ENCODE measurements at regions not wholly inside any gene's neighbourhood (a gene's known extent, or its start where the extent isn't known, plus 50 kb on each side); places are given as distances from the start of the nearest gene placed in this dataset.

DNA sequence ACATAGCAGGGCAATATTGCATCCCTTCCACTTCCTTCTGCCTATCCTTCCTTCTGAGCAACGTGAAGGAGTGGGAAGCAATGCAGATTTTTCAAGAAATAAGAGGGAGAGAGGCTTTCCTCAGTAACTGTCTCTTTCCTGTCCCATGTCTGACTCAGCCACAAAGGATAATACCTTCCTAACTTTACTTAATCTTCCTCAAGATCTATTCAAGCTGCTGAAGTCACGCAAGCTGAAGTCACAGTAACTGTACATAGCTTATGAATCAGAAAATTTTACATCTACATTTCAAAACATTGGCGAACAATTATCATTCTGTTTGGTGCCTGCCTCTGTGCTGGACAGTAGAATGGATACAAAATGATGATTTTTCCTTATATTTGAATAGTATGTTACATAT lies 86.4 kb upstream of the POU3F2 start:
- H3K4me1 Mint-ChIP-seq = no peaks in the 10 kb centered on the region
- CTCF ChIA-PET (ENCODE audit: partially characterized antibody) = no interaction called here
- H3K27me3 Mint-ChIP-seq = peaks cover 0 to 5% of the 10 kb centered on the region in 2 donors
- H3K4me1 ChIP-seq (ENCODE audit: insufficient read depth, low read length) = no peaks in the 10 kb centered on the region
- H3K36me3 ChIP-seq (ENCODE audit: insufficient read depth, low read length) = no peaks in the 10 kb centered on the region
- H3K27me3 ChIP-seq (ENCODE audit: insufficient read depth, low read length) = no peaks in the 10 kb centered on the region
- peaks cover 0 to 4% (median 2%) of the 10 kb centered on the region in 8 donors for H3K9me3 Mint-ChIP-seq
- DNase-seq = no peak
- no peak overlapping the region for H3K4me3 Mint-ChIP-seq
- intact Hi-C loops (cut with micrococcal nuclease) = no loop called here
- H3K4me3 ChIP-seq (ENCODE audit: low read length in 2 of 2) = no peak overlapping the region
- H3K27ac ChIP-seq (ENCODE audit: low read depth, low read length) = no peak overlapping the region
- no peaks in the 10 kb centered on the region for H3K36me3 Mint-ChIP-seq
- H3K9me3 ChIP-seq (ENCODE audit: control insufficient read depth in 1 of 2, low read length in 2 of 2) = no peaks in the 10 kb centered on the region
- POLR2A ChIA-PET (ENCODE audit: partially characterized antibody) = no interaction called here
- no peak overlapping the region for H3K27ac Mint-ChIP-seq

DNA sequence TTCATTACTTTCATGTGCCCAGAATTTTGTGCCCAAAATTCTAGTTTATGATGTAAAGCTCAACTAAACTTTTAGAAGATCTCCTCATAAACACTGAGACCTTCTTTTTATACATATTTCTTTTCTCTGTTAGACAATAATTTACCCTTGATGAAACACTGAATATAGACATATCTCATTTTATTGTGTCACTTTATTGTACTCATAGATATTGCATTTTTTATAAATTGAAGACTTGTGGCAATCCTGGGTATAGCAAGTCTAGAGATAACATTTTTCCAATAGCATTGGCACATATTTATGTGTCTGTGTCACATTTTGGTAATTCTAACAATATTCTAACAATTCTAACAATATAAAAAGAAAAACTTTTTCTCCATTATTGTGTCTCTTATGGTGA lies 74.9 kb upstream of the POU3F2 start:
- intact Hi-C loops (cut with micrococcal nuclease) = no loop called here
- Histone ChIP-seq H3K27me3 (ENCODE audit: insufficient read depth, low read length) (no peaks in the 10 kb centered on the region), H3K9me3 (ENCODE audit: control insufficient read depth in 1 of 2, low read length in 2 of 2) (no peaks in the 10 kb centered on the region), H3K4me3 (ENCODE audit: low read length in 2 of 2) (no peak overlapping the region), H3K4me1 (ENCODE audit: insufficient read depth, low read length) (peaks cover 6% of the 10 kb centered on the region), H3K36me3 (ENCODE audit: insufficient read depth, low read length) (no peaks in the 10 kb centered on the region), H3K27ac (ENCODE audit: low read depth, low read length) (no peak overlapping the region)
- H3K4me3 Mint-ChIP-seq = no peak overlapping the region
- peaks cover 4 to 16% of the 10 kb centered on the region in 2 donors for H3K27me3 Mint-ChIP-seq
- ChIA-PET CTCF (ENCODE audit: partially characterized antibody) (interaction anchor here (0.9 to 1.4 kb wide), 2 partner anchors 12 to 360 kb away, joined by 3 read pairs; no protein-coding TSS in a partner anchor), POLR2A (ENCODE audit: partially characterized antibody) (no interaction called here)
- no peak overlapping the region for H3K27ac Mint-ChIP-seq
- no peaks in the 10 kb centered on the region for H3K36me3 Mint-ChIP-seq
- H3K4me1 Mint-ChIP-seq = peaks cover 4 to 7% (median 5%) of the 10 kb centered on the region in 4 donors
- peaks cover 0 to 2% (median 0%) of the 10 kb centered on the region in 8 donors for H3K9me3 Mint-ChIP-seq
- no peak for DNase-seq

- Mint-ChIP-seq H3K27me3 (peaks cover 8 to 12% of the 10 kb centered on the region in 2 donors), H3K9me3 (peaks cover 0 to 2% (median 0%) of the 10 kb centered on the region in 8 donors), H3K36me3 (no peaks in the 10 kb centered on the region), H3K27ac (peak overlapping the region in 3 of 7 donors; percentile 10 to 53 (median 38)), H3K4me3 (peak overlapping the region; percentile 60 to 80 (median 71)), H3K4me1 (peaks cover 5 to 9% (median 6%) of the 10 kb centered on the region in 4 donors)
- intact Hi-C loops (cut with micrococcal nuclease) = no loop called here
- POLR2A ChIA-PET (ENCODE audit: partially characterized antibody) = no interaction called here
- no peaks in the 10 kb centered on the region for H3K27me3 ChIP-seq (ENCODE audit: insufficient read depth, low read length)
- no peak for DNase-seq
- H3K36me3 ChIP-seq (ENCODE audit: insufficient read depth, low read length) = no peaks in the 10 kb centered on the region
- peaks cover 6% of the 10 kb centered on the region for H3K4me1 ChIP-seq (ENCODE audit: insufficient read depth, low read length)
- CTCF ChIA-PET (ENCODE audit: partially characterized antibody) = no interaction called here
- H3K9me3 ChIP-seq (ENCODE audit: control insufficient read depth in 1 of 2, low read length in 2 of 2) = no peaks in the 10 kb centered on the region
- H3K27ac ChIP-seq (ENCODE audit: low read depth, low read length) = no peak overlapping the region
- no peak overlapping the region for H3K4me3 ChIP-seq (ENCODE audit: low read length in 2 of 2)
Observed at GRCh38 chr6:98764373-98764911, 69.9 kb upstream of the POU3F2 start.

GRCh38 chr6:98769546-98769945 lies 64.8 kb upstream of the POU3F2 start:
- Histone ChIP-seq H3K36me3 (ENCODE audit: insufficient read depth, low read length) (no peaks in the 10 kb centered on the region), H3K4me3 (ENCODE audit: low read length in 2 of 2) (no peak overlapping the region), H3K27me3 (ENCODE audit: insufficient read depth, low read length) (no peaks in the 10 kb centered on the region), H3K27ac (ENCODE audit: low read depth, low read length) (no peak overlapping the region), H3K9me3 (ENCODE audit: control insufficient read depth in 1 of 2, low read length in 2 of 2) (no peaks in the 10 kb centered on the region), H3K4me1 (ENCODE audit: insufficient read depth, low read length) (no peaks in the 10 kb centered on the region)
- no peaks in the 10 kb centered on the region for H3K36me3 Mint-ChIP-seq
- intact Hi-C loops (cut with micrococcal nuclease) = no loop called here
- peaks cover 6 to 15% of the 10 kb centered on the region in 2 donors for H3K27me3 Mint-ChIP-seq
- H3K4me3 Mint-ChIP-seq = no peak overlapping the region
- CTCF ChIA-PET (ENCODE audit: partially characterized antibody) = interaction anchor here (1.3 kb wide), 1 partner anchor 350 kb away, joined by 7 read pairs; no protein-coding TSS in a partner anchor
- H3K9me3 Mint-ChIP-seq = no peaks in the 10 kb centered on the region
- POLR2A ChIA-PET (ENCODE audit: partially characterized antibody) = no interaction called here
- peaks cover 0 to under 1% (median under 1%) of the 10 kb centered on the region in 4 donors for H3K4me1 Mint-ChIP-seq
- no peak overlapping the region for H3K27ac Mint-ChIP-seq
- DNase-seq = peak in 1 of 5 donors; percentile 2

- H3K27me3 ChIP-seq (ENCODE audit: insufficient read depth, low read length) = no peaks in the 10 kb centered on the region
- Mint-ChIP-seq H3K36me3 (no peaks in the 10 kb centered on the region), H3K4me3 (no peak overlapping the region), H3K4me1 (no peaks in the 10 kb centered on the region), H3K27ac (no peak overlapping the region), H3K27me3 (peaks cover 10% of the 10 kb centered on the region in 2 donors), H3K9me3 (no peaks in the 10 kb centered on the region)
- H3K36me3 ChIP-seq (ENCODE audit: insufficient read depth, low read length) = no peaks in the 10 kb centered on the region
- H3K9me3 ChIP-seq (ENCODE audit: control insufficient read depth in 1 of 2, low read length in 2 of 2) = no peaks in the 10 kb centered on the region
- DNase-seq = no peak
- H3K4me1 ChIP-seq (ENCODE audit: insufficient read depth, low read length) = no peaks in the 10 kb centered on the region
- no peak overlapping the region for H3K4me3 ChIP-seq (ENCODE audit: low read length in 2 of 2)
- intact Hi-C loops (cut with micrococcal nuclease) = no loop called here
- CTCF ChIA-PET (ENCODE audit: partially characterized antibody) = no interaction called here
- POLR2A ChIA-PET (ENCODE audit: partially characterized antibody) = no interaction called here
- H3K27ac ChIP-seq (ENCODE audit: low read depth, low read length) = no peak overlapping the region
Observed at GRCh38 chr6:98775205-98775604, 59.2 kb upstream of the POU3F2 start.

DNA sequence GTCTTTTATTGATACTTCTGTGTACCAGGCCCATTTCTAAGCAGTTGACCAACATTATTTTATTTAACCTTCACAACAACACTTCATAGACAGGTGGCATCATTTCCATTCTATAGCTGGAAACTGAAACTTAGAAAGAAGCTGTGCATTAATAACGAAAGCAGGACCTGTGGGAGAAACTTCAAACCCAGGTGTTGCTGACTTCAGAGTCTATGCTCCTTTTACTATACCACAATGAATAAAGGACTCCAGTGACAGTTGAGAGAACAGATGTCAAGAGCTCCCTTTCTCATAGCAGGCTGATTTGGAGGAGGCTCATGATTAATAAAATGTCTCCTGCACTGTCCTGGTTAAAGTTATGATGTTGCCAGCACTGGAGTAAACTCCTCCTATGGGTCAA lies 56.6 kb upstream of the POU3F2 start:
- no peak overlapping the region for H3K27ac Mint-ChIP-seq
- intact Hi-C loops (cut with micrococcal nuclease) = no loop called here
- H3K27me3 Mint-ChIP-seq = peaks cover 8 to 12% of the 10 kb centered on the region in 2 donors
- no peaks in the 10 kb centered on the region for H3K4me1 Mint-ChIP-seq
- H3K36me3 Mint-ChIP-seq = no peaks in the 10 kb centered on the region
- H3K9me3 Mint-ChIP-seq = no peaks in the 10 kb centered on the region
- no peak for DNase-seq
- H3K9me3 ChIP-seq (ENCODE audit: control insufficient read depth in 1 of 2, low read length in 2 of 2) = no peaks in the 10 kb centered on the region
- no peaks in the 10 kb centered on the region for H3K27me3 ChIP-seq (ENCODE audit: insufficient read depth, low read length)
- CTCF ChIA-PET (ENCODE audit: partially characterized antibody) = no interaction called here
- no peak overlapping the region for H3K4me3 ChIP-seq (ENCODE audit: low read length in 2 of 2)
- no peaks in the 10 kb centered on the region for H3K4me1 ChIP-seq (ENCODE audit: insufficient read depth, low read length)
- POLR2A ChIA-PET (ENCODE audit: partially characterized antibody) = no interaction called here
- H3K27ac ChIP-seq (ENCODE audit: low read depth, low read length) = no peak overlapping the region
- H3K36me3 ChIP-seq (ENCODE audit: insufficient read depth, low read length) = no peaks in the 10 kb centered on the region
- no peak overlapping the region for H3K4me3 Mint-ChIP-seq

GRCh38 chr6:98779618-98780017 lies 54.8 kb upstream of the POU3F2 start:
- Mint-ChIP-seq H3K4me3 (no peak overlapping the region), H3K27ac (no peak overlapping the region), H3K4me1 (no peaks in the 10 kb centered on the region), H3K36me3 (no peaks in the 10 kb centered on the region), H3K9me3 (peaks cover 0 to 2% (median 0%) of the 10 kb centered on the region in 8 donors), H3K27me3 (peaks cover 4 to 14% of the 10 kb centered on the region in 2 donors)
- Histone ChIP-seq H3K27ac (ENCODE audit: low read depth, low read length) (no peak overlapping the region), H3K27me3 (ENCODE audit: insufficient read depth, low read length) (no peaks in the 10 kb centered on the region), H3K9me3 (ENCODE audit: control insufficient read depth in 1 of 2, low read length in 2 of 2) (no peaks in the 10 kb centered on the region), H3K36me3 (ENCODE audit: insufficient read depth, low read length) (no peaks in the 10 kb centered on the region), H3K4me3 (ENCODE audit: low read length in 2 of 2) (no peak overlapping the region), H3K4me1 (ENCODE audit: insufficient read depth, low read length) (no peaks in the 10 kb centered on the region)
- no peak for DNase-seq
- POLR2A ChIA-PET (ENCODE audit: partially characterized antibody) = no interaction called here
- intact Hi-C loops (cut with micrococcal nuclease) = no loop called here
- CTCF ChIA-PET (ENCODE audit: partially characterized antibody) = no interaction called here

- Histone ChIP-seq H3K36me3 (ENCODE audit: insufficient read depth, low read length) (no peaks in the 10 kb centered on the region), H3K9me3 (ENCODE audit: control insufficient read depth in 1 of 2, low read length in 2 of 2) (no peaks in the 10 kb centered on the region), H3K4me3 (ENCODE audit: low read length in 2 of 2) (no peak overlapping the region), H3K4me1 (ENCODE audit: insufficient read depth, low read length) (no peaks in the 10 kb centered on the region), H3K27me3 (ENCODE audit: insufficient read depth, low read length) (no peaks in the 10 kb centered on the region), H3K27ac (ENCODE audit: low read depth, low read length) (no peak overlapping the region)
- no peaks in the 10 kb centered on the region for H3K4me1 Mint-ChIP-seq
- no peaks in the 10 kb centered on the region for H3K36me3 Mint-ChIP-seq
- POLR2A ChIA-PET (ENCODE audit: partially characterized antibody) = no interaction called here
- intact Hi-C loops (cut with micrococcal nuclease) = no loop called here
- peaks cover 11 to 21% of the 10 kb centered on the region in 2 donors for H3K27me3 Mint-ChIP-seq
- DNase-seq = no peak
- CTCF ChIA-PET (ENCODE audit: partially characterized antibody) = no interaction called here
- H3K4me3 Mint-ChIP-seq = no peak overlapping the region
- H3K9me3 Mint-ChIP-seq = peaks cover 0 to 2% (median 0%) of the 10 kb centered on the region in 8 donors
- H3K27ac Mint-ChIP-seq = no peak overlapping the region
Observed at GRCh38 chr6:98782772-98783171, 51.6 kb upstream of the POU3F2 start.

Measured in CD4-positive, alpha-beta memory T cell (primary cell).